ENCODE measurements at regions not wholly inside any gene's neighbourhood (a gene's known extent, or its start where the extent isn't known, plus 50 kb on each side); places are given as distances from the start of the nearest gene placed in this dataset.

GRCh38 chr4:81282131-81282530, 67.1 kb upstream of the PRKG2 start:
- H3K27ac ChIP-seq: no peak overlapping the region
- no peak for TF ChIP-seq ZFX (IDR thresholded peaks at IDR 0.05)
- no peak for TF ChIP-seq CTCF (conservative IDR thresholded peaks at IDR 0.05)

GRCh38 chr4:81274460-81274859, 59.4 kb upstream of the PRKG2 start:
- TF ChIP-seq CTCF (conservative IDR thresholded peaks at IDR 0.05) (no peak), ZFX (IDR thresholded peaks at IDR 0.05) (no peak)
- H3K27ac ChIP-seq: no peak overlapping the region

- no peak overlapping the region for H3K27ac ChIP-seq
- TF ChIP-seq CTCF (conservative IDR thresholded peaks at IDR 0.05): no peak
- no peak for TF ChIP-seq ZFX (IDR thresholded peaks at IDR 0.05)
Observed at GRCh38 chr4:81272671-81273070, 57.6 kb upstream of the PRKG2 start.

Data from C4-2B (cell line).